ENCODE measurements at regions not wholly inside any gene's neighbourhood (a gene's known extent, or its start where the extent isn't known, plus 50 kb on each side); places are given as distances from the start of the nearest gene placed in this dataset.

DNA sequence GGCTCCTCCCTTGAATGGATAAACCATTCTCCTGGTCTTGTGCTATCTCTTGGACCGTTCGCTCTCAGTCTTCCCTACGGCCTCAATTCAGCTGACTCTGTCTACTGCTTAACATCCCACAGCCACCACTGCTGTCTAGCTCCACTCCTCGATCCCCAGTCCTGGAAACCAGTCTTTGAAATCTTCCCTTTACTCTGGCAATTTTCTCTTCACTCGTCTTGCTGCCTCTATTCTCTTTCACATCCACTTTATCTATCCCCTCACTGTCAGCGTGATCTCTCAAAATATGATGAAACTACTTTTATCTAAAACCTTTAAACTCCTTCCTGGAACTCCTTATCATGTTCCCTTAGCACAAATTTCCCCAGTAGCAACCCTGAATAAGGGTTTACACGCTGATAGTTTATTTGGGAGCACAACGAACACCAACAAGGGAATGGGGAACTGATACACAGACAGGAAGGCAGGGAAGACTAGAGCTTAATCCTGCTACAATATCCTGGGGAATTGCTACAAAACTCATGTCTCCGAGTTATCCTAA is 131.6 kb upstream of the SAMSN1 start:
- no peaks in the 10 kb centered on the region for H3K27me3 ChIP-seq (replicated peaks; ENCODE audit: insufficient read depth)
- H3K27ac ChIP-seq: no peak overlapping the region
- no peaks in the 10 kb centered on the region for H3K36me3 ChIP-seq
- intact Hi-C loops (cut with DNase I): no loop called here
- 94% methylated on average over 9 of the region's 9 CpGs for WGBS
- no peaks in the 10 kb centered on the region for H3K4me1 ChIP-seq (replicated peaks)
- no peak overlapping the region for H3K4me3 ChIP-seq
- TF ChIP-seq POLR2AphosphoS5 (IDR thresholded peaks at IDR 0.05) (no peak), POLR2A (IDR thresholded peaks at IDR 0.05) (no peak)
- TF ChIP-seq, protein P1, sequence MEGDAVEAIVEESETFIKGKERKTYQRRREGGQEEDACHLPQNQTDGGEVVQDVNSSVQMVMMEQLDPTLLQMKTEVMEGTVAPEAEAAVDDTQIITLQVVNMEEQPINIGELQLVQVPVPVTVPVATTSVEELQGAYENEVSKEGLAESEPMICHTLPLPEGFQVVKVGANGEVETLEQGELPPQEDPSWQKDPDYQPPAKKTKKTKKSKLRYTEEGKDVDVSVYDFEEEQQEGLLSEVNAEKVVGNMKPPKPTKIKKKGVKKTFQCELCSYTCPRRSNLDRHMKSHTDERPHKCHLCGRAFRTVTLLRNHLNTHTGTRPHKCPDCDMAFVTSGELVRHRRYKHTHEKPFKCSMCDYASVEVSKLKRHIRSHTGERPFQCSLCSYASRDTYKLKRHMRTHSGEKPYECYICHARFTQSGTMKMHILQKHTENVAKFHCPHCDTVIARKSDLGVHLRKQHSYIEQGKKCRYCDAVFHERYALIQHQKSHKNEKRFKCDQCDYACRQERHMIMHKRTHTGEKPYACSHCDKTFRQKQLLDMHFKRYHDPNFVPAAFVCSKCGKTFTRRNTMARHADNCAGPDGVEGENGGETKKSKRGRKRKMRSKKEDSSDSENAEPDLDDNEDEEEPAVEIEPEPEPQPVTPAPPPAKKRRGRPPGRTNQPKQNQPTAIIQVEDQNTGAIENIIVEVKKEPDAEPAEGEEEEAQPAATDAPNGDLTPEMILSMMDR (IDR thresholded peaks at IDR 0.05): no peak
- DNase-seq (ENCODE audit: low spot score): no peak
- H3K9me3 ChIP-seq: no peaks in the 10 kb centered on the region

DNA sequence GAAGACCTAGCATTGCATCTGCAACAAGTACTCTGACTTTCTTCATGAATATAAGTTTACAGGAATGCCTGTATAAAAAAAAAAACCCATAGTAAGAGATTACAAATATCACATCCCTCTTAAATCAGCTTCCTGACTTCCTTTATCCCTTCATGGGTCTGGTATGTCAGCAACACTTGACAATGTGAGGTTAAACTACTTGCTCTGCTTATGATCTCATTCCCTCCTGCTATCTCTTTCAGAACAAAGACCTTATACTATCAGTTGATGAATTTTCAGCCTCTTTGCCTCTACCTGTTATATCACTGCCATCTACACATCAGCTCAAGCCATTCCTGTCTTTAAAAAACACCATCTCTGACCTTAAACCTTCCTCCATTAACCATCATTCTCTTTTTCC is 130.9 kb upstream of the SAMSN1 start:
- TF ChIP-seq POLR2AphosphoS5 (IDR thresholded peaks at IDR 0.05): no peak
- intact Hi-C loops (cut with DNase I): no loop called here
- Histone ChIP-seq H3K4me1 (replicated peaks) (no peaks in the 10 kb centered on the region), H3K9me3 (no peaks in the 10 kb centered on the region), H3K27me3 (replicated peaks; ENCODE audit: insufficient read depth) (no peaks in the 10 kb centered on the region), H3K36me3 (no peaks in the 10 kb centered on the region), H3K27ac (no peak overlapping the region), H3K4me3 (no peak overlapping the region)
- no peak for DNase-seq (ENCODE audit: low spot score)

DNA sequence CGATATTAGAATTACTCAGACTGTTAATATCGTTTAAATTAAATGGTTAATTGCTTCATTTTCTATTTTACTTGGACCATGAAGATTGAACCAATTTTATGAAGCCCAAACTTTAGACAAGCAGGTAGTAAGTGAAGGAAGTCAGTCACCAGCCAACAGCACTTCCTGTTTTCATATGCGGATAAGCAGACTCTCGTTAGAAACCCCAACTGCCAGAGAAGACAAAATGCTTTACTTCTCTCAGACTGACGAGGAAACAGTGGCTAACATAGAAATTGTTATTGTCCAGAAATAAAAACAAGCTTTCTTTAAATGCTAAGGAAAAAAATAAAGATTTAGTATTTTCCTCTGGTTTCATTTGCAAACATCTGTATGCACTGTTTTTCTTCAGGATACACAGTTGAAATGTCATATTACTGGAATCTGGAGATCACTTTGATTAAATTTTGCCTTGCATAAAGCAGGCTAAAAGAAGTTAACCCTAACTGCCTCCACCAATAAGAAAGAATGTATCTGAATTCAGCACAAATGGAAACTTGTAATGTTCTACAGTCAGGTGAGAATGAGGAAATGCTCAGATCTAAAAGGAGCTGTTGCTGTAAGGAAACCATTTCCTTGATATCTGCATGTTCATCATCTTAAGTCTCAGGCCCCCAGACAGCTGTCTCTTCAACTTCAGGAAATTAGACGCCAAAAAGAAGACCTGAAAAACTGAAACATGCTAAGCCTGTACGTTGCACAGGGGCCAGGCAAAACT is 129.8 kb upstream of the SAMSN1 start:
- Histone ChIP-seq H3K4me1 (replicated peaks) (no peaks in the 10 kb centered on the region), H3K4me3 (no peak overlapping the region), H3K36me3 (no peaks in the 10 kb centered on the region), H3K9me3 (no peaks in the 10 kb centered on the region), H3K27me3 (replicated peaks; ENCODE audit: insufficient read depth) (no peaks in the 10 kb centered on the region), H3K27ac (no peak overlapping the region)
- WGBS: 70% methylated on average over 7 of the region's 7 CpGs
- DNase-seq (ENCODE audit: low spot score): no peak
- intact Hi-C loops (cut with DNase I): no loop called here
- no peak for TF ChIP-seq POLR2AphosphoS5 (IDR thresholded peaks at IDR 0.05)
- TF ChIP-seq, protein P1 (IDR thresholded peaks at IDR 0.05): no peak
- no peak for TF ChIP-seq POLR2A (IDR thresholded peaks at IDR 0.05)

DNA sequence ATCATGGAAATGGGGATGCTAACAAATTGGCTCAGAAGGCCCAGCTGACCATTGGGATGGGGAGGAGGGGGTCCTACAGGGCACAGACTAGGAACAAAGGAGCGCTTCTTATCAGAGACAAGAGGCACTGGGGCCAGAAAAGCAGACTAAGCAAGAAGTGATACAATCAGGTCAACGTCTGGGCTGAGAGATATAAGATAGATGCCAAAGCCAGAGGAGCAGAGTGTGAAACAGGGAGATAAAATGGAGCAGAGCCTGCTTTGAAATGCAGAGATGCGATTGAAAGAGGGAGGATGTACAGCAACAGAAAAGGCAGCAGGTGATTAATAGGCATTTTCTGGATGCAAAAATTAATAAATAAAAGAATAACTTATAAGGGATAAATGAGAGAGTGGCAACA is 127.5 kb upstream of the SAMSN1 start:
- H3K36me3 ChIP-seq: no peaks in the 10 kb centered on the region
- intact Hi-C loops (cut with DNase I): no loop called here

GRCh38 chr21:14672466-14672865 is 126.4 kb upstream of the SAMSN1 start:
- TF ChIP-seq, protein P1 (IDR thresholded peaks at IDR 0.05): no peak
- TF ChIP-seq POLR2AphosphoS5 (IDR thresholded peaks at IDR 0.05) (no peak), POLR2A (IDR thresholded peaks at IDR 0.05) (no peak)
- Histone ChIP-seq H3K9me3 (no peaks in the 10 kb centered on the region), H3K4me1 (replicated peaks) (no peaks in the 10 kb centered on the region), H3K4me3 (no peak overlapping the region), H3K36me3 (no peaks in the 10 kb centered on the region), H3K27ac (no peak overlapping the region), H3K27me3 (replicated peaks; ENCODE audit: insufficient read depth) (no peaks in the 10 kb centered on the region)
- intact Hi-C loops (cut with DNase I): no loop called here
- DNase-seq (ENCODE audit: low spot score): no peak
- WGBS: 85% methylated on average over 1 of the region's 1 CpG

More for the DNA sequence above, 127.5 kb upstream of the SAMSN1 start:
- DNase-seq (ENCODE audit: low spot score): no peak
- no peak overlapping the region for H3K27ac ChIP-seq
- 37% methylated on average over 3 of the region's 3 CpGs for WGBS
- H3K4me1 ChIP-seq (replicated peaks): no peaks in the 10 kb centered on the region
- H3K4me3 ChIP-seq: no peak overlapping the region
- no peaks in the 10 kb centered on the region for H3K27me3 ChIP-seq (replicated peaks; ENCODE audit: insufficient read depth)
- TF ChIP-seq POLR2AphosphoS5 (IDR thresholded peaks at IDR 0.05) (no peak), POLR2A (IDR thresholded peaks at IDR 0.05) (no peak)
- TF ChIP-seq, protein P1 (IDR thresholded peaks at IDR 0.05): no peak
- no peaks in the 10 kb centered on the region for H3K9me3 ChIP-seq

Data from prostate gland (tissue), 2 donors.